K562 (cell line): ENCODE measurements at regions not wholly inside any gene's neighbourhood (a gene's known extent, or its start where the extent isn't known, plus 50 kb on each side); places are given as distances from the start of the nearest gene placed in this dataset.

ENCODE experiments used
- ATAC-seq: fragments of 200-7000 bp; cut with Tn5 transposase; 3 replicates; pipeline ENCODE4 v1.9.1; 2020; ENCODE audit warnings: moderate library complexity
- BruUV-seq: library from RNA; stranded (reverse); fragments of 400-500 nt; replicated peaks from 2 replicates; lab custom pipeline; 2021; lab: Mats Ljungman, UMichigan
- CTCF ChIA-PET: fragments of 300-600 bp; formaldehyde crosslinking; extraction: SDS; loops from one replicate; lab custom pipeline; 2021; ENCODE audit warnings: low intra/inter-chr PET ratio; lab: Yijun Ruan, JAX
- POLR2A ChIA-PET: fragments of 300-600, 350-650 bp; sonication (Branson Sonifier 250); formaldehyde crosslinking; extraction: SDS; loops from one replicate; lab custom pipeline; 2021; ENCODE audit warnings: antibody characterized with exemption, inconsistent platforms; lab: Yijun Ruan, JAX
- DNase-seq, 4 experiments: peaks; one replicate each; pipeline versions ENCODE4 v3.0.0 to v3.0.0-alpha.2; 2011 to 2018; ENCODE audit warnings: low spot score in 3 of 4, mixed read lengths in 3 of 4; ENCODE audit errors: extremely low read depth in 1 of 4
- FAIRE-seq: peaks from 2 replicates; lab custom pipeline; 2011; peaks lifted over from hg19 to GRCh38; lab: Jason Lieb, UNC
- H2AFZ ChIP-seq: 2 replicates; pipeline ENCODE4 v1.6.0; 2011; ENCODE audit warnings: low read depth, low read length, control low read depth, inconsistent platforms
- H3K27ac ChIP-seq: fragments of 200-600 bp; 3 replicates; pipeline ENCODE4 v1.8.0; 2011; ENCODE audit warnings: low read depth, mild to moderate bottlenecking, control low read depth, inconsistent platforms, low read length, moderate library complexity, mixed read lengths; ENCODE audit errors: extremely low read depth
- H3K27me3 ChIP-seq, 2 experiments: fragments of 300-600 bp in 1 of 2; 2 replicates in 1 of 2; 3 replicates in 1 of 2; pipeline versions ENCODE4 v1.6.0 to v1.8.0; 2011; ENCODE audit warnings: inconsistent platforms in 2 of 2, low read length in 2 of 2, mild to moderate bottlenecking in 1 of 2, mixed read lengths in 1 of 2, moderate library complexity in 1 of 2; ENCODE audit not compliant: control insufficient read depth in 2 of 2, insufficient read depth in 2 of 2
- H3K36me3 ChIP-seq: fragments of 300-600 bp; 3 replicates; pipeline ENCODE4 v1.8.0; 2011; ENCODE audit warnings: mild to moderate bottlenecking, low read length, inconsistent platforms; ENCODE audit not compliant: control insufficient read depth, insufficient read depth
- H3K4me1 ChIP-seq, 2 experiments: fragments of 200-600 bp in 1 of 2; replicated peaks in 1 of 2; 2 replicates in 1 of 2; 3 replicates in 1 of 2; pipeline versions ENCODE4 v1.5.1 to v1.8.0; 2011; ENCODE audit warnings: inconsistent platforms in 2 of 2, low read length in 2 of 2, mild to moderate bottlenecking in 1 of 2, mixed read lengths in 1 of 2, moderate library complexity in 1 of 2; ENCODE audit not compliant: control insufficient read depth in 2 of 2, insufficient read depth in 2 of 2
- H3K4me2 ChIP-seq: 2 replicates; pipeline ENCODE4 v1.6.1; 2011; ENCODE audit warnings: low read length, control low read depth, inconsistent platforms, mixed read lengths; ENCODE audit not compliant: insufficient read depth
- H3K4me3 ChIP-seq: fragments of 200-600 bp; sonication (generic), shearing (Covaris generic); 2 replicates; pipeline ENCODE4 v1.5.1; 2016; ENCODE audit warnings: control low read depth, inconsistent platforms
- H3K79me2 ChIP-seq: fragments of 200-600 bp; 3 replicates; pipeline ENCODE4 v1.8.0; 2011; ENCODE audit warnings: low read length, inconsistent platforms; ENCODE audit not compliant: control insufficient read depth, insufficient read depth
- H3K9ac ChIP-seq, 2 experiments: 2 replicates each; pipeline versions ENCODE4 v1.6.0 to v1.6.1; 2011; ENCODE audit warnings: low read depth in 2 of 2, low read length in 2 of 2, control low read depth in 1 of 2, inconsistent platforms in 1 of 2, mild to moderate bottlenecking in 1 of 2, mixed read lengths in 1 of 2; ENCODE audit not compliant: insufficient read depth in 1 of 2
- H3K9me1 ChIP-seq: one replicate; pipeline ENCODE4 v1.6.0; 2011; ENCODE audit warnings: inconsistent platforms, mild to moderate bottlenecking, low read length, moderate library complexity; ENCODE audit not compliant: control insufficient read depth, insufficient read depth
- H3K9me3 ChIP-seq: replicated peaks from 2 replicates; pipeline ENCODE4 v1.5.1; 2011; ENCODE audit warnings: low read depth, low read length, inconsistent platforms; ENCODE audit not compliant: control insufficient read depth, insufficient read depth
- H4K20me1 ChIP-seq: replicated peaks from 2 replicates; pipeline ENCODE4 v1.6.1; 2011; ENCODE audit warnings: low read length, inconsistent platforms, mixed read lengths; ENCODE audit not compliant: control insufficient read depth, insufficient read depth
- CBFA2T2 ChIP-seq: fragments of 450-650 bp; conservative IDR thresholded peaks from 2 replicates; pipeline ENCODE4 v1.6.1; 2017; ENCODE audit warnings: mild to moderate bottlenecking
- E2F3 ChIP-seq: fragments of 250-450 bp; sonication (Bioruptor Pico); IDR thresholded peaks from 2 replicates; pipeline ENCODE4 v1.4.0; 2020; ENCODE audit warnings: mild to moderate bottlenecking
- HNRNPLL ChIP-seq: fragments of 200-400 bp; formaldehyde crosslinking; IDR thresholded peaks from 2 replicates; pipeline ENCODE4 v1.6.1; 2017; ENCODE audit warnings: low read length, low read depth, mild to moderate bottlenecking; ENCODE audit not compliant: poor library complexity, severe bottlenecking
- NCOA6 ChIP-seq: fragments of 450-650 bp; IDR thresholded peaks from 2 replicates; pipeline ENCODE4 v1.6.1; 2017; ENCODE audit warnings: mild to moderate bottlenecking
- NRF1 ChIP-seq, 2 experiments: fragments of 450-650 bp; IDR thresholded peaks in 1 of 2; conservative IDR thresholded peaks in 1 of 2; 2 replicates each; pipeline ENCODE4 v1.6.1; 2014; ENCODE audit warnings: mild to moderate bottlenecking in 2 of 2
- SREBF1 ChIP-seq: fragments of 150-350 bp; IDR thresholded peaks from 2 replicates; pipeline ENCODE4 v1.6.1; 2014; ENCODE audit warnings: antibody characterized with exemption, low read depth, low read length, borderline replicate concordance
- ZNF707 ChIP-seq: fragments of 250-450 bp; sonication (Bioruptor Pico); conservative IDR thresholded peaks from 2 replicates; pipeline ENCODE4 v1.8.0; 2022; ENCODE audit warnings: inconsistent platforms, mild to moderate bottlenecking, moderate library complexity
- ZSCAN32 ChIP-seq: fragments of 450-650 bp; formaldehyde crosslinking; IDR thresholded peaks from 2 replicates; pipeline ENCODE4 v1.4.0; 2020; ENCODE audit warnings: mild to moderate bottlenecking, moderate library complexity
- WGBS: fragments of 100-300 bp; shearing (Covaris generic); methylation state at CpG from one replicate; pipeline ENCODE4 v1.1.6; 2016; ENCODE audit warnings: low coverage, mixed read lengths; ENCODE audit not compliant: insufficient coverage; ENCODE audit errors: missing lambda C conversion rate; 5-methylcytosine and 5-hydroxymethylcytosine counted together
- in situ Hi-C: fragments of 300-500 bp; cut with MboI; formaldehyde crosslinking; loops from 4 replicates; pipeline ENCODE4 v1.15.0; 2018; ENCODE audit warnings: inconsistent platforms, mixed read lengths
- intact Hi-C: fragments of 100-400 bp; cut with micrococcal nuclease; formaldehyde crosslinking; loops from 2 replicates; pipeline ENCODE4 v1.14.2; 2022
- TF ChIP-seq, protein P1 (sequence below), 2 experiments: IDR thresholded peaks; 2 replicates each; pipeline ENCODE4 v1.6.1; 2011; ENCODE audit warnings: borderline replicate concordance in 1 of 2, control low read depth in 1 of 2, low read depth in 1 of 2, low read length in 1 of 2, mild to moderate bottlenecking in 1 of 2, mixed read lengths in 1 of 2, moderate library complexity in 1 of 2; ENCODE audit not compliant: insufficient read depth in 1 of 2, insufficient read length in 1 of 2, poor library complexity in 1 of 2, severe bottlenecking in 1 of 2; ENCODE audit errors: extremely low read depth in 1 of 2
- TF ChIP-seq, protein P2 (sequence below): fragments of 450-650 bp; IDR thresholded peaks from one replicate; pipeline ENCODE4 v1.6.1; 2018; ENCODE audit warnings: mild to moderate bottlenecking, moderate library complexity; ENCODE audit not compliant: partially characterized antibody
- TF ChIP-seq, protein P3 (sequence below): fragments of 150-350 bp; conservative IDR thresholded peaks from 2 replicates; pipeline ENCODE4 v1.6.1; 2014; ENCODE audit warnings: low read length
- TF ChIP-seq, protein P4 (sequence below): sonication (generic); formaldehyde crosslinking; IDR thresholded peaks from 2 replicates; pipeline ENCODE4 v1.8.0; 2022; ENCODE audit warnings: missing genetic modification reagents, mild to moderate bottlenecking, borderline replicate concordance

DNA sequence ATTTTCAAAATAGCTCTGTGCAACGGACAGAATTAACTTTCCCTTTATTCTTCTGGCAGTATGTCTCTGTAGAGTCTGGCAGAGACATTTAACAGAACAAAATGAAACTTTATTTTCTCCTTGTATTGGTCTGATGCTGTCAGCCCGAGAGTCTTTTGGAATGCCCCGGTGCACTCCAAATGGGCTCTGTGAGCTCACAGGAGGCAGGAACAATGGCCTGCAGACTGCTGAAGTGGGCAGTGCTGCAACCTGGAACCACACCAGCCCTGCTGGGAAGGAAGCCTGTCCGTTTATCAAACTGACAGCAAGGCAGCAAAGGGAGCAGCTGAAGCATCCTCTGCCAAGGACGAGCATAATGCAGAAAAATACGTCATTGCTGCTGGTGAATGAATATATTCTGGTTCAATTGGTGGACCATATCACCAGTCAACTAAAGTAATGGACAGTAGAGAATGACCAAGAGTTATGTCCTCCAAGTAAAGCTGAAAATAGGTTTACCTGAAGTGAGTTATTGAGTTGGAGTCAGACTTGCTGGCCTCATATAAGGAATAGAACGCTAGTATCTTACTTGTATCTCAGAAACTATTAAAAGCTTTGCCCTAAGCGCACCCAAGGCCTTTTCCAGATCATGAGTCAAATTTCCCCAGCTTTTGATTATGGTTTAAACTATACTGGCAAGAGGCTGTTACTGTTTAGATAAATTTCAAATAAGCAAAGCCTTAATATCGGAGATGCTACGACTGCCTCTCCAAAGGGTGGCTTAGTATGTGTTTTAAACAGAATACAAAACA lies 207.6 kb upstream of the TANK start:
- H3K27ac ChIP-seq: no peak overlapping the region
- no TSS peak for BruUV-seq
- H3K36me3 ChIP-seq: no peaks in the 10 kb centered on the region
- intact Hi-C loops (no loop called here), in situ Hi-C loops (no loop called here)
- H3K9ac ChIP-seq: no peak overlapping the region
- no peaks in the 10 kb centered on the region for H3K9me1 ChIP-seq
- ChIA-PET POLR2A (no interaction called here), CTCF (no interaction called here)
- no peaks in the 10 kb centered on the region for H3K4me1 ChIP-seq
- no peak for ATAC-seq
- H3K27me3 ChIP-seq: no peaks in the 10 kb centered on the region
- H4K20me1 ChIP-seq: no peaks in the 10 kb centered on the region
- no peak overlapping the region for H3K4me3 ChIP-seq
- no peaks in the 10 kb centered on the region for H3K79me2 ChIP-seq
- no peak overlapping the region for H2AFZ ChIP-seq
- H3K4me2 ChIP-seq: no peak overlapping the region
- DNase-seq: no peak
- H3K9me3 ChIP-seq: no peaks in the 10 kb centered on the region
- no peak for FAIRE-seq
- WGBS: 0% methylated on average over 10 of the region's 10 CpGs
- TF ChIP-seq, protein P1, sequence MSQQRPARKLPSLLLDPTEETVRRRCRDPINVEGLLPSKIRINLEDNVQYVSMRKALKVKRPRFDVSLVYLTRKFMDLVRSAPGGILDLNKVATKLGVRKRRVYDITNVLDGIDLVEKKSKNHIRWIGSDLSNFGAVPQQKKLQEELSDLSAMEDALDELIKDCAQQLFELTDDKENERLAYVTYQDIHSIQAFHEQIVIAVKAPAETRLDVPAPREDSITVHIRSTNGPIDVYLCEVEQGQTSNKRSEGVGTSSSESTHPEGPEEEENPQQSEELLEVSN (IDR thresholded peaks at IDR 0.05; ENCODE audit: borderline replicate concordance in 1 of 2, extremely low read depth in 1 of 2, insufficient read depth in 1 of 2, insufficient read length in 1 of 2, low read depth in 1 of 2, low read length in 1 of 2, poor library complexity in 1 of 2, severe bottlenecking in 1 of 2): no peak
- TF ChIP-seq NRF1 (conservative IDR thresholded peaks at IDR 0.05 in 1 of 2, IDR thresholded peaks at IDR 0.05 in 1 of 2): no peak
- no peak for TF ChIP-seq SREBF1
- no peak for TF ChIP-seq ZSCAN32
- TF ChIP-seq, protein P2, sequence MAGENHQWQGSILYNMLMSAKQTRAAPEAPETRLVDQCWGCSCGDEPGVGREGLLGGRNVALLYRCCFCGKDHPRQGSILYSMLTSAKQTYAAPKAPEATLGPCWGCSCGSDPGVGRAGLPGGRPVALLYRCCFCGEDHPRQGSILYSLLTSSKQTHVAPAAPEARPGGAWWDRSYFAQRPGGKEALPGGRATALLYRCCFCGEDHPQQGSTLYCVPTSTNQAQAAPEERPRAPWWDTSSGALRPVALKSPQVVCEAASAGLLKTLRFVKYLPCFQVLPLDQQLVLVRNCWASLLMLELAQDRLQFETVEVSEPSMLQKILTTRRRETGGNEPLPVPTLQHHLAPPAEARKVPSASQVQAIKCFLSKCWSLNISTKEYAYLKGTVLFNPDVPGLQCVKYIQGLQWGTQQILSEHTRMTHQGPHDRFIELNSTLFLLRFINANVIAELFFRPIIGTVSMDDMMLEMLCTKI: no peak
- TF ChIP-seq E2F3 (CRISPR knock-in tag): no peak
- TF ChIP-seq, protein P3, sequence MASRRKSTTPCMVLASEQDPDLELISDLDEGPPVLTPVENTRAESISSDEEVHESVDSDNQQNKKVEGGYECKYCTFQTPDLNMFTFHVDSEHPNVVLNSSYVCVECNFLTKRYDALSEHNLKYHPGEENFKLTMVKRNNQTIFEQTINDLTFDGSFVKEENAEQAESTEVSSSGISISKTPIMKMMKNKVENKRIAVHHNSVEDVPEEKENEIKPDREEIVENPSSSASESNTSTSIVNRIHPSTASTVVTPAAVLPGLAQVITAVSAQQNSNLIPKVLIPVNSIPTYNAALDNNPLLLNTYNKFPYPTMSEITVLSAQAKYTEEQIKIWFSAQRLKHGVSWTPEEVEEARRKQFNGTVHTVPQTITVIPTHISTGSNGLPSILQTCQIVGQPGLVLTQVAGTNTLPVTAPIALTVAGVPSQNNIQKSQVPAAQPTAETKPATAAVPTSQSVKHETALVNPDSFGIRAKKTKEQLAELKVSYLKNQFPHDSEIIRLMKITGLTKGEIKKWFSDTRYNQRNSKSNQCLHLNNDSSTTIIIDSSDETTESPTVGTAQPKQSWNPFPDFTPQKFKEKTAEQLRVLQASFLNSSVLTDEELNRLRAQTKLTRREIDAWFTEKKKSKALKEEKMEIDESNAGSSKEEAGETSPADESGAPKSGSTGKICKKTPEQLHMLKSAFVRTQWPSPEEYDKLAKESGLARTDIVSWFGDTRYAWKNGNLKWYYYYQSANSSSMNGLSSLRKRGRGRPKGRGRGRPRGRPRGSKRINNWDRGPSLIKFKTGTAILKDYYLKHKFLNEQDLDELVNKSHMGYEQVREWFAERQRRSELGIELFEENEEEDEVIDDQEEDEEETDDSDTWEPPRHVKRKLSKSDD: no peak
- TF ChIP-seq ZNF707 (CRISPR knock-in tag): no peak
- TF ChIP-seq, protein P4, sequence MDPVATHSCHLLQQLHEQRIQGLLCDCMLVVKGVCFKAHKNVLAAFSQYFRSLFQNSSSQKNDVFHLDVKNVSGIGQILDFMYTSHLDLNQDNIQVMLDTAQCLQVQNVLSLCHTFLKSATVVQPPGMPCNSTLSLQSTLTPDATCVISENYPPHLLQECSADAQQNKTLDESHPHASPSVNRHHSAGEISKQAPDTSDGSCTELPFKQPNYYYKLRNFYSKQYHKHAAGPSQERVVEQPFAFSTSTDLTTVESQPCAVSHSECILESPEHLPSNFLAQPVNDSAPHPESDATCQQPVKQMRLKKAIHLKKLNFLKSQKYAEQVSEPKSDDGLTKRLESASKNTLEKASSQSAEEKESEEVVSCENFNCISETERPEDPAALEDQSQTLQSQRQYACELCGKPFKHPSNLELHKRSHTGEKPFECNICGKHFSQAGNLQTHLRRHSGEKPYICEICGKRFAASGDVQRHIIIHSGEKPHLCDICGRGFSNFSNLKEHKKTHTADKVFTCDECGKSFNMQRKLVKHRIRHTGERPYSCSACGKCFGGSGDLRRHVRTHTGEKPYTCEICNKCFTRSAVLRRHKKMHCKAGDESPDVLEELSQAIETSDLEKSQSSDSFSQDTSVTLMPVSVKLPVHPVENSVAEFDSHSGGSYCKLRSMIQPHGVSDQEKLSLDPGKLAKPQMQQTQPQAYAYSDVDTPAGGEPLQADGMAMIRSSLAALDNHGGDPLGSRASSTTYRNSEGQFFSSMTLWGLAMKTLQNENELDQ (CRISPR knock-in tag): no peak
- no peak for TF ChIP-seq CBFA2T2
- TF ChIP-seq NCOA6: no peak
- TF ChIP-seq HNRNPLL: no peak
